Hematopoietic multipotent progenitor cell treated with erythropoietin and hydrocortisone succinate and interleukin-3 and kit ligand, for 4 days (in vitro differentiated cells): ENCODE measurements at regions not wholly inside any gene's neighbourhood (a gene's known extent, or its start where the extent isn't known, plus 50 kb on each side); places are given as distances from the start of the nearest gene placed in this dataset.
"Not testable (repeated sequence)": the region's sequence is repeated elsewhere in the genome, so short reads cannot be mapped to it uniquely, and the experiment has no call there.

Source experiments
- DNase-seq: peaks from one replicate; pipeline ENCODE4 v3.0.0-alpha.2; 2015

DNA sequence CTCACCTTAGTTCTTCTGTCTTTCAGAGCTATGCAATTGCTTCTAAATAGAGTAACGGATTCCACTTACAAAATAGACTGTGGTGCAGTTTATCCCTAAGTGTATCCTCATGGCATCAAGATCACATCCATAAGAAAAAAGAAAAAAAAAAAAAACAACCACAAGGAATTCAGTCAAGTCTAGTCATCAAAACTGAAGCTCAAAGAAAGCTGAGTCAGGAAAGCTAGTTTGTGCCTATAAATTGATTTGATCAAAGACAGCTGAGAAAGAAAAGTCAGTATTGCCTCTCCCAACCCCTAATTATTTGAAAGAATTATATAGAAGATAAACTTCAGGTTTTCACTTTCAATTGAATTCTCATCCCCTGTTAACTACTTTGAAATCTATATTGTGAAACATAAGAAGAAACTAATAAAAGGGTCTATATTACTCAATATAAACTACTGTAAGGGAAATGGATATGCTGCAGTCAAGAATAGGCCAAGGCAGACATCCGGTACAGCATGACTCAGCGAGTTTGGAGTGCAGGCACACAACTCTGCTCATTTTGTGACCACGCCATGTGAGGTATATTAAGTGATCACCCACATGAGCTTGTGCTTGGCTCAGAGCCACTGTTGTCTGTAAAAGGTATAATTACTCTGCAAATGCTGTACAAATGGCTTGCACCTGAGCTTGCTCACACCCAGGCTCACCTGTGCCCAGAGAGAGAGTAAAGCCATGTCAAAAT lies 568.1 kb upstream of the CRIM1 start:
- peak; percentile 13 for DNase-seq

DNA sequence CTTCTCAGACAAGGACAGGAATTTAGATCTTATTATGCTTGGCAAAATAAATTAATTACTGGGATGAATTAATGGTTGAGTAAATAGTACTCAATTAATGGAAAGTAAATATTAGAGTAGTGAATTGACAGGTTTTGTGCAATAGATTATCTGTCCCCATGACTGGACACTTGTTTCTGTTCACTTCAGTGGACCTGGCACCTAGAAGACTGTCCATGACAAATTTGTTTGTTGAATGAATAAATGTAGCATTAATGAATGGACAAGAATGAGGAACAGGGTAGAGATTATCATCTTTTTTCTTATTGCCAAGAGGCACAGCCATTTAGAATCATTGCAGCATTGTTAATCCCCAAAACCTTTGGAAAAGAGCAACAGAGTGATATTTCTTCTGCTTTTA lies 570.0 kb upstream of the CRIM1 start:
- no peak for DNase-seq

DNA sequence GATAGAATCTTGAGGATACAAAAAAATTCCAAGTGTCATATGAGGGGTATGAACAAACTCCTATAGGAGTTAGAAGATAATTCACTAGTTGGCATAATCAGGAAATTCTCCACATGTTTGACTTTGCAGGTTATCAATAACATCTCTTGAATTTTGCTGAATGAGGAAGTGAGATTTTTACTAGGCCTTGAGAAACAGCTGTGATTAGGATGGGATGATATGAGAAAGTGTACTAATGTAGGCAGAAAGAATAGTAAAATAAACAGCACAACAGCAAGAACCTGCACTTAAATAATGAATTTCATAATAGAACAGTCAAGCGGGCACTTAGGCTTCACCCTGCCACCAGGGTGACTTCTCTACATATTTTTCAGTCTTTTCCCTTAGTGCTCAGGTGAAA lies 570.8 kb upstream of the CRIM1 start:
- no peak for DNase-seq

DNA sequence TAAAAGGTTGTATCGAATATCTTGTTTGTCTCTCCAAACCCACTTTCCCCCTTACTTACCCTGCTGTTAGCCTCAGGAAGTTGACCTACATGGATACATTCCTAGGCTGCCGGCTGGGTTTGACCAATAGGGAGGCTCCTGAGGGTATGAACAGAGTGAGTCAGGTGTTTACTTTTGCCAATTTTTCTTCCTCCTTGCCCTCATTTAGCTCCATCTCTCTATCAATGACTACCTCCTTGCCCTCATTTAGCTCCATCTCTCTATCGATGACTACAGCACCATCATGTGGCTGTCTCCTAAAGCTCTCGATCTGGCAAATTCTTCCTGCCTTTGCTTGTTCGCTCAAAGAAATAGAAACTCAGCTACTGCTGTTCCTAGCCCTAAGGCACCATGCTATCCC lies 571.9 kb upstream of the CRIM1 start:
- no peak for DNase-seq

DNA sequence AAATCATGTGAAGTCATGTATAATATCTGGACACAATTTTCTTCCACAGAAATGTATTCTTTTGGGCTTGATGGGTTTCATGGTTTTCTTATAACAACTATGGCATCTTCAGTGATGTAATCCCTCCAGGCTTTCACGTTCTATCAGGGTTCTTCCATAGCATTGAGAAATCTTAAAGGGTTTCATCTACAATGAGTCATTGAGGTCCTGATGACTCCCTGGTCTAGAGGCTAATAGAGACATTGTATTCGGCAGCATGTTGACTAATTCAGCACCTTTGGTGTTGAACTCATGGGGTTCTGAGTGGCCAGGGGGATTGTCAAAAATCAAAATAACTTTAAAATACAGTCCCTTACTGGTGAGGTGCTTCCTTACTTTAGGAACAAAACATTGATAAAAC lies 614.0 kb upstream of the CRIM1 start:
- DNase-seq = no peak

DNA sequence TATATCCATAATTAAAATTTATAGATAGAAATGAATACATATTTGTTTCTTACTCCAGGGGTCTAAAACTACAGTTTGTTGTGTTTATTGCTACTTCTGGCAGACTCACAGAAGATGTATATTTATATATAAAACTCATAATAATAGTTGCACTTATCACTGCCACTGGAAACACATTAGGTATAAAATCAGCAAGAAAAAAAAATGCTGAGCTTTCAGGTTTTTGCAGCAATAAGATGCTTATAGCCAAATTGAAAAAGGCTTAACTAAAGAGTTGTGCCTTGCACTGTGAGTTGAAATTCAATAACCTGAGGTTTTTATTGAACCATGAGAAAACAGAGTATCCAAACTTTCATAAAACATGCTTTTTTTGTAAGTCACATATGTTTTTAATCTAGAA lies 623.9 kb upstream of the CRIM1 start:
- DNase-seq = no peak

DNA sequence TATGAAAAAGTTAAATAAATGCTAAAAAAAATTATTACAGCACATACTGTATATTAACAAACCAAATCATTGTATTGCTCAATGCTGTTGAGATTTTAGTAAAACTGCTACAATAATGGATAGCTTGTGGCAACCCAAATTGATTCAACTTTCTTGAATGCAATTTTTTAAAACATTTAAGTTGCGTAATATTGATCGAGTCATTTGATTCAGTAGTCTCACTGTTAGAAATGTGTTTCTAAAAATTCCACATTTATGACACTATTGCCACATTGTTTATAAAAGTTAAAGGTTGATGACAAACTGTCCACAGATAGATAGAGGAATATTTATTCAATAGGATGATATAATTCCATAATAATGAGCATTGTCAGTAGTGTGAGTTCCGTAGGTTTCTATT lies 640.7 kb upstream of the CRIM1 start:
- no peak for DNase-seq

DNA sequence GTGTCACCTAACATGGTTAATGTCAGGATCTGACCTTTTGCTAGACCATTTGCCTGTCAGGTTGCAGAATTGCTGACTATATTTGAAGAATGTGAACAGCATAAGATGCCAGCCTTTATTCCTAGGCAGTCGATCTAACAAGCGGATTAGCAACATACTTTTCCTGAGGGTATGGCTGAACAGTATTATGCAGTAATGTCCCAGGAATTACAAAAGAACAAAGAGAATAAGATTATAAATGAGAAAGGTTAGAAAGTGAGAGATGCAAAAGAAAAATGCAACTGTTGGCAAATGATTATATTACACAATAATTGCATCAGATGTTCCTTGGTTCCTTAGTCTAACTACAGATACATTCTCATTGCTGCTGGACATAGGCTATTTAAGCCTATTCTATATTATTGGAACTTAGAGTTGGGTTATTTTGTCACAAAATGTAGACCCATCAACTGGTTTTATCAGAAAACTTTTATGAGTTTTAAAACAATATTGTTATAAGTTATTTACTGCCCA lies 647.1 kb upstream of the CRIM1 start:
- DNase-seq = no peak

DNA sequence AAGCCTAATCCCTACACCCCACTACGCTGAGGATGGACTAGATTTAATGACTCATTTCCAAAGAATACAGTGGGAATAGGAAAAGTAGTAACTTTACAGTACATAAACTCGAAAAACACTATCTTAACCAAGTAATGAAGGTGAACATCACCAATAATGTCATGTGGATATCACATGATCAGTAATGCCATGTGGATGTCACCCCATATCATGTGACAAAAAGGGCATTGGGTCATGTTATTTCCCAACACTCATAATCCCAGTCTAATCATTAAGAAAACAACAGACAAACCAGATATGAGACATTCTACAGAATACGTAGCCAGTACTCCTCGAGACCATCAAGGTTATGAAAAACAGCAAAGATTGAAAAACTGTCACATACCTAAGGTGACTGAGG lies 667.3 kb upstream of the CRIM1 start:
- no peak for DNase-seq

DNA sequence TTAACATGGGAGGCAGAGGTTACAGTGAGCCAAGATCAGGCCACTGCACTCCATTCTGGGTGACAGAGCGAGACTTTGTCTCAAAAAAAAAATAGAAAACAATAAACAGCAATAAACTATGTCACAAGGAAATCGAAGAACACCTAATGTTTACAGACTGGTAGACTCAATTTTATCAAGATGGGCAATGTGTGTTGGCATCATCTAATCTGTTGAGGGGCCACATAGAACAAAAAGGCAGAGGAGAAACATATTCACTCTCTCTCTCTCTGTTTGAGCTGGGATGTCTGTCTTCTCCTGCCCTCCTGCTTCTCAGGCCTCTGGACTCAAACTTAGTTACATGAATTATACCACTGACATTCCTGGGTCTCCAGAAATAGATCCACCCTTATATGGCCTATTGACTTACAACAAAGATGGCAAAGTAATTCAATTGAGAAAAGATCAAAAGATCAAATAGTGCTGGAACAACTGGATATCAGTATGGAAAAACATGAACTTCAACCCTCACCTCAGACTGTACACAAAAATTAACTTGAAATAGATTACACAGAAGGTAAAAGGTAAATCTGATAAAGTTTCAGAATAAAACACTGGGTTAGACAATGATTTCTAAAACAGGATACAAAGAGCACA lies 703.8 kb upstream of the CRIM1 start:
- DNase-seq = no peak

DNA sequence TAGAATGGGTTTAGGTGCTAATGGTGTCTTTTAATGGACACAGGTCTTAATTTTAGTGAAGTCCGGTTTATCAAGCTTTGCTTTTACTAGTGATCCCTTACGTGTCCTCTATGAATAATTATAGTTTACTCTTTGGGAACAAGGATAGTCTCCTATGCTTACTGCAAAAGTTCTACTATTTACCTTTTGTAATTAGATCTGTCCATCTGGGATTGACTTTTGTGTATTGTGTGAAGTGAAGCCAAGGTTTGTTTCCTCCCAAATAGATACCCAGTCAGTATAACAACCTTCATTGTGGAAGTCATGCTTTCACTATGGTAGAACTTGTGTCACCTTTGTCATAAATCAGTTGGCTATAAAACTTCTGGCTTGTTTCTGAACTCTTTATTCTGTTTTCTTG lies 740.9 kb upstream of the CRIM1 start:
- no peak for DNase-seq

DNA sequence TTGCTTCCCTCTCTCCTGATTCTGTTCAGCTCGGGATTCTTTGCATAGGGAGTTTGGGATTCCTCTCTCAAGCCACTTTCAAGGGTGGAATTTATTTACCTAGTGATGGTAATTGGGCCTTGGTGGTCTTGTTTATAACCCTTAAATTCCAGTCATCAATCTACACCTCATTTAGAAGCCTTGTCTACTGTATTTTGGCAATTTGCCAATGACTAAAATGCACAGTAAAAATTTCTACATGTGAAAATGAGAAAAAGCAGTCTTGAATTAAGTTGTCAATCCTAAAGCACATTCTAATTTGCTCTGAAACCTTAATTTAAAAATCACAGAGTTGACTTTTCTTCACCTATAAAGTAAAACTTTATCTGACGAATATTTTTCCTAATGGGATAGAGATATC lies 749.2 kb upstream of the CRIM1 start:
- DNase-seq = no peak

DNA sequence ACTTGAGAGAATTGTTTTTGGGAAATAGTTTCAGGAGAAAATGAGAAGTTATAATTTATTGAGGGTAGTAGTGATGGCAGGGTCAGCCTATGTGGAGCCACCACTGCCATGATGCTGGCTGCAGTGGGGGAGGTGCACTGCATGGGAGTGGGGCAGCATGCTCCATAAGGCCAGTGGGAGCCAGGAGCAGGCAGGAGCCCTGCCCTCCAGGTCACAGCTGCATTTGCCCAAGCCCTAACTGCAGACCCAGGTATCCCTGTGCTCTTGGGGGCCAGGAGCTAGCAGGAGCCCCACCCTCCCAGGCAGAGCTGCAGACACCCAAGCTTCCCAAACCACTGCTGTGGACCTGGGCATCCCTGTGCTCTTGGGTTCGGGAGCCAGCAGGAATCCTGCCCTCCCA lies 757.3 kb upstream of the CRIM1 start:
- no peak for DNase-seq

DNA sequence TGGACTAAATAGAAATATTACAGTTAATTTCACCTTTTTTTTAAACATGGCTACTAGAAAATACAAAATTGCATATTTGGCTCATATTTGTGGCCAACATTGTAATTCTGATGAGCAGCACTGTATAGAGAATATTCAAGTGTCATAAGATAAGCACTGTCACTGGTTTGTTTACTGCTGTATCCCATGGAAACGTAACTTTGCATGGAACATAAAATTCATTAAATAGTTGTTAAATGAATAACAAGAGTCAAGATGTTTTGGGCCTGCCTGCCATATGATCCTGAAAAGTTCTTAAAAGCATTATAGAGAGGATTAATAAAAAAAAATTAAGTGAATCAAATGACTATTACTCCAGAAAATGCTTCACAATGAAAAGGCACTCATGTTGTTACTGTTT lies 763.7 kb upstream of the CRIM1 start:
- no peak for DNase-seq

DNA sequence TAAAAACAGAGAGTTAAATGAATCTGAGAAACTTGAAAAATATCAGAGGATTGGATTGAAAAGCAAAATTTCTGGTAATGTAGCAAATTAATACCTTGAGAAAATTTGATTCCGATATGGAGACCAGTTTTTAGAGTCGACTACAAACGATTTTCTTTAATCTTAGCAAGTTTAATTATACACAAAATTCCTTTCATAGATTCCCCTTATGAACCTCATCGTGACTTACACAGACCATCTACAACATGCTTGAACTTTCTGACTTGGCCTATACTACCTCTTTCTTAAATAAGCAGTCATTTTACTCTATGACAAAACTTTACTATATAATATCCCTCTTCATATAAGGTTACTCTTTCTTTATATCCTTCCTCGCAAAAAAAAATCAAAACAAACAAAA lies 769.6 kb upstream of the CRIM1 start:
- peak; percentile 1 for DNase-seq

DNA sequence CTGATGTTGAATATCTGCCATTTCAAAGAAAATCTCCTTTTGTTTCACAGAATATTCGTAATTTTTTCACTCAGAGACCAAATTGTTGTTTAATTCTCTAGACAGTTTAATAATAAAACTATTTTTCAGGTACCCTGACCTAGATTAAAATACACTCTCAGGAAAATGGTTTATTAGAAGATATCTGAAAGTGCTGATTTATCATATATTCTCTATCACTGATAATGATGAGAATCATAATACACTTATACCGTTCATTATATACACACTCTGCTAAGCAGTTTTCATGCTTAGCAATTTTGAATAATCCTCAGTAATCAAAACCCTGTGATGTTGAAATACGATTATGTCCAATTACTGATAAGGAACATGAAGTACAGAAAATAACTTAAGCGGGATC lies 772.9 kb upstream of the CRIM1 start:
- no peak for DNase-seq

DNA sequence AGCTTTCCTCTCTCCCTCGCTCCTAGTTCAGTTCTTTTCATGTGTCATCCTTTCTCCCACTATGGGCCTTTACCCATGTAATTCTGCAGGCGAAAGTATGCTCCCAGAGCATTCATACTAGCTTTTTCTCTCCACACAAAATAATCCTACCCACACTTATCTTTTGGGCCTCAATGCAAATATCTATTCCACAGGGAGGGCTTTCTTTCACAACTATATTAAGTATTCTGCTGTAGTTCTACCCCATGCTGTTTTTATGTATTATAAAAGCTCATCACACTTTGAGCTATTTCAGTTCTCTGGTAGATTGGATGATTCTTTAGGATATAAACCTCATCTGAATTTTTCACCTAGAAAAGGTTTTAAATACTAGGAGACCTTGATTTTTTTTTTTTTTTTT lies 774.6 kb upstream of the CRIM1 start:
- DNase-seq = no peak

DNA sequence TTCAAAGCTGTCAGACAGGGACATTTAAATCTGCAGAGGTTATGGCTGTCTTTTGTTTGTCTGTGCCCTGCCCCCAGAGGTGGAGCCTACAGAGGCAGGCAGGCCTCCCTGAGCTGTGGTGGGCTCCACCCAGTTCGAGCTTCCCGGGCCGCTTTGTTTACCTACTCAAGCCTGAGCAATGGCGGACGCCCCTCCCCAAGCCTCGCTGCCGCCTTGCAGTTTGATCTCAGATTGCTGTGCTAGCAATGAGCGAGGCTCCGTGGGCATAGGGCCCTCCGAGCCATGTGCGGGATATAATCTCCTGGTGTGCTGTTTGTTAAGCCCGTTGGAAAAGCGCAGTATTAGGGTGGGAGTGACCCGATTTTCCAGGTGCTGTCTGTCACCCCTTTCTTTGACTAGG lies 787.0 kb upstream of the CRIM1 start:
- DNase-seq = not testable (repeated sequence)

DNA sequence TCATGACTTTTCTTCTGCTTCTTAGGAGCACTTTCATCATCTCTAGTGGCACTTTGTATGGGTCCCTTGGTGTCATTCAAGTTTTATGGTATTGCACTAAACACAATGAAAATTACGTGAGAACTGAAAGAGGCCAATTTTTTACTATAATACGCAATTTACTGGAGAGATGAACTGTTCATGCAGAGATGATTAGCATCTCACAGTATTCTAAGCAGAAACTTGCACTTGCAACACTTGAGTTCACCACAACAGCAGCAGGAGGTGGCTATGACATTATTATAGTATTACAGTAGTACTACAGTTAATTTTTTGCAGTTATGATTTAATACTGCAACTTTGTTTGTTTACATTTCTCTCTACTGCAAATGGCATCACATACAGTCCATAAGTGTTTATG lies 793.1 kb upstream of the CRIM1 start:
- DNase-seq = no peak

DNA sequence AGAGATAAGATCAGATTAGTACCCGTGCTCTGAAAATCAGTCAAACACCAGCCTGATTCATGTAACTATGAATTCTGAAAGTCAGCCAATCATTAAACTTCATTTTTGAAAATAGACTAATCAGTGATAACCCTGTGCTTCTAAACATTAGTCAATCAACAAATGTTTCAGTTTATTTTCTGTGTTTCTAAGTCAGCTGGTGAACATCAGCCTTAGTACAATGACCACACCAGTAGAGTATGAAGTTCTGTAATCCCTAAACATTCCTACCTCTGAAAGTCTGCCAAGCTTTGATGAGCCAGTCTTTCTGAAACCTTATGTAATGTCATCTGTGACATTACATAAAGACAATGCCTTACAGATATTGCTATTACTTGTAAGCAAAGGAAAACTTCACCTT lies 807.4 kb upstream of the CRIM1 start:
- DNase-seq = no peak

DNA sequence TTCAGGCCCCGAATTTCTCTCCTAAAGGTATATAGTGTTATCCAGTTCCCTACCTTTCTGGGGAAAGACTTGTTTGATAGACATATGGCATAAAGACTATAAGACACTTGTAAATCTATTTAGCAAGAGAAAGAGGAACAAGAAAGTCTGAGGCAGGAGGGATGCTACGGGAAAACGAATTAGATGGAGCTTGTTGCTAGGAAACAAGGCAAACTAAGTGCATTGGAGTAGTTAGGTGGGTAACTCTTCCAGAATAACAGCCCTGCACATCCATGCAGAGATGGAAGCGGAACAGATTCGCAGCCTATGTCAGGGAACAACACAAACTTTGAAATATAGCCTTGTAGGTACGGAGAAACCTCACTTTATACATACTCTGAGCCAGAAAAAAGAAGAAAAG lies 810.3 kb upstream of the CRIM1 start:
- DNase-seq = no peak

DNA sequence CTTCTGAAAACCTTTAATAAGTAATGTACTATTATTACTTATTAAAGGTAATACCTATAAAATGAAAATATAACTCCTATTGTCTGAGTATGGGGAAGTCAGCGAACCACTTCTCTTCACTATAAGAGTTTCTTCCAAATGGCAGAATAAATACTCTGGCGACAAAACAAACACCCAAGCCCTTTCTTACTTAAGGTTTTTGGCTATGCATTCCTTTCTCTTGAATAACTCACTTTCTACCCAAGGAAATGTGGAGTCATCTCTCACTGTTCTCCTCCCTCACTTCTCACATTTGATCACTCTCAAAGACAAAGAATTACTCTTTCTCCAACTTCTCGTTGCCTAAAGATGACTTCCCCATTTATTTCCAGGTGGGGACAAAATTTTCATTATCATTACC lies 816.8 kb upstream of the CRIM1 start:
- DNase-seq = no peak

DNA sequence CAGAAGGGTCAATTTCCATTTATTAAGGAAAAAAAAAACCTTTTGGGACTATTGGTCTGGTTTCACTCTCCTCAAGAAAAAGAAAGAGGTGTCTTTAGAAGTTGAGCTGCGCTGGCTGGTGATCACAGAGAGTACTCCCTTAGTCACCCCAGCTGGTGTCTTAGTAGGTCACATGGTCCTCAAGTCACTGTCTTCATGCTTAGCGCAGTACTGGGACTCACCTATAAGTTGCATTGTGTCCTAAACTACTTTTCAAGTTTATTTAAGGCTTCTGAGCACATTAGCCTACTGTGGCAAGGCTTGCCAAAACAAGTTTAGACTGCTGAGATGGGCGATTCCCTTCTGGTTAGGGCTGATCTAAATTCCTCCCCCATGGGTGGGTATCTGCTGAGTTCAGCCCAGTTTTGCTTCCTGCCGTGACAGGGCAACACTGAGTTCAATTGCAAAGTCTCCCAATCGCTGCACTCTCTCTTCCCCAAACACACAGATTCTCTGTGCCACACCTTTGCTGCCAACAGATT lies 824.9 kb upstream of the CRIM1 start:
- no peak for DNase-seq

DNA sequence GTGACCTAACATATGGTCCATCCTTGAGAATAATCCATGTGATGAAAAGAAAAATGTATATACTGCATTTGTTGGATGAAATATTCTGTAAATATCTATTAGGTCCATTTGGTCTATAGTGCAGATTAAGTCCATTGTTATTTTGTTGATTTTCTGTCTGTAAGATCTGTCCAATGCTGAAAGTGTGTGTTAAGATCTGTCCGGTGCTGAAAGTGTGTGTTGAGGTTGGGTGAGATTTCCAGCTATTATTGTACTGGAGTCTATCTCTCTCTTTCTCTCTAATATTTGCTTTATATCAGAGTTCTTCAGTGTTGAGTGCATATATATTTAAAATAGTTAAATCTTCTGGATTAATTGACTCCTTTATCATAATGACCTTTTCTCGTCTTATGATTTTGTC lies 828.8 kb upstream of the CRIM1 start:
- DNase-seq = no peak

DNA sequence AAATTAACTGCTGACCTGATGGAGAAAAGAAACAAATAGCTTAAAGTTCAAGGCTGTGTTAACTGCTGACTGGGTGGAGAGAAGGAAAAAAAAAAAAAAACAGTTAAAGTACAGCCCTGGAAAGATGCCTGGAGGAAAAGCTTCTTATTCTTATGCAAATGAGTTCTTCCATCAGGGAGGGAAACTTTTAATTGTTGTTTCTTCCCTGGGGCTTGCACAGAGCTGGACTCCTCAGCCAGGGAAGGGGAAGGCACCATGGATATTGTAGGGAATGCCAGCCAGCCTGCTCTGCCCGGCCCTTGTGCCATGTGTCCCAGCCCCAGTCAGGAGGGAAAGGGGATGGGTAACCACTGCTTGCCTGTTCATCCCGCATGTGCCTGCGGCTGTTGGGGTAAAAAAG lies 833.1 kb upstream of the CRIM1 start:
- no peak for DNase-seq
